ENCODE measurements at regions not wholly inside any gene's neighbourhood (a gene's known extent, or its start where the extent isn't known, plus 50 kb on each side); places are given as distances from the start of the nearest gene placed in this dataset.
A peak's percentile ranks its signal among the peaks of the same experiment; 100 is the strongest.

DNA sequence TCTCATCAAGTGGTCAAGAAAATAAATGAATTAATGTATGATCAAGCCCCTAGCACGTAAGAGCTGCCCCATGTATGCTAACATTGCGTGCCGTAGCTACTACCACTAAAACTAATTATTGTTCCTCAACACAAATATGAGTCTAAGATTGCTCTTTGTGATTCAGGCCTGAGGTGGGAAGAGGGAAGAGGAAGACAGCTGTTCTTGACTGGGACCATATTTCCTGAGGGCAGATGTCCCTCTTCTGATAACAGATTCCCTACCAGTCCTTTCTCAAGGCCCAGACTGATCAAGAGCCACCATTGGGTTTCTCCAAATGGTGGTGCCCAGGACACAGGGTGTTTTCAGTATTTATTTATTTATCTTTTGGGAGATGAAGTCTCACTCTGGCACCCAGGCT, 87.2 kb upstream of the CADM1 start:
- peaks cover 0 to 3% (median 2%) of the 10 kb centered on the region in 3 donors for H3K27me3 Mint-ChIP-seq (ENCODE audit: low read depth in 3 of 3)
- WGBS (ENCODE audit: insufficient coverage): no CpG with 5 or more reads among the region's 3 CpGs
- no peaks in the 10 kb centered on the region for H3K79me2 ChIP-seq (ENCODE audit: insufficient read depth, low read length)
- no peaks in the 10 kb centered on the region for H3K4me1 Mint-ChIP-seq
- H3K4me1 ChIP-seq (ENCODE audit: control insufficient read depth in 1 of 2, insufficient read depth in 2 of 2, low read length in 2 of 2): no peaks in the 10 kb centered on the region
- peaks cover 0 to 5% of the 10 kb centered on the region in 2 donors for H3K9me3 ChIP-seq (replicated peaks in 1 of 2; ENCODE audit: control insufficient read depth in 1 of 2, insufficient read depth in 1 of 2, low read length in 2 of 2)
- peaks cover 8 to 23% (median 19%) of the 10 kb centered on the region in 7 donors for H3K9me3 Mint-ChIP-seq
- H4K20me1 ChIP-seq (ENCODE audit: insufficient read depth, low read length): no peaks in the 10 kb centered on the region
- no peak overlapping the region for H3K27ac ChIP-seq (ENCODE audit: low read depth in 1 of 2, low read length in 2 of 2)
- H2AFZ ChIP-seq (ENCODE audit: insufficient read depth, low read depth, low read length, poor library complexity, severe bottlenecking): no peak overlapping the region
- TF ChIP-seq, protein P1, sequence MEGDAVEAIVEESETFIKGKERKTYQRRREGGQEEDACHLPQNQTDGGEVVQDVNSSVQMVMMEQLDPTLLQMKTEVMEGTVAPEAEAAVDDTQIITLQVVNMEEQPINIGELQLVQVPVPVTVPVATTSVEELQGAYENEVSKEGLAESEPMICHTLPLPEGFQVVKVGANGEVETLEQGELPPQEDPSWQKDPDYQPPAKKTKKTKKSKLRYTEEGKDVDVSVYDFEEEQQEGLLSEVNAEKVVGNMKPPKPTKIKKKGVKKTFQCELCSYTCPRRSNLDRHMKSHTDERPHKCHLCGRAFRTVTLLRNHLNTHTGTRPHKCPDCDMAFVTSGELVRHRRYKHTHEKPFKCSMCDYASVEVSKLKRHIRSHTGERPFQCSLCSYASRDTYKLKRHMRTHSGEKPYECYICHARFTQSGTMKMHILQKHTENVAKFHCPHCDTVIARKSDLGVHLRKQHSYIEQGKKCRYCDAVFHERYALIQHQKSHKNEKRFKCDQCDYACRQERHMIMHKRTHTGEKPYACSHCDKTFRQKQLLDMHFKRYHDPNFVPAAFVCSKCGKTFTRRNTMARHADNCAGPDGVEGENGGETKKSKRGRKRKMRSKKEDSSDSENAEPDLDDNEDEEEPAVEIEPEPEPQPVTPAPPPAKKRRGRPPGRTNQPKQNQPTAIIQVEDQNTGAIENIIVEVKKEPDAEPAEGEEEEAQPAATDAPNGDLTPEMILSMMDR (IDR thresholded peaks at IDR 0.05): no peak
- no peaks in the 10 kb centered on the region for H3K36me3 Mint-ChIP-seq
- H3K4me3 Mint-ChIP-seq: no peak overlapping the region
- intact Hi-C loops (cut with micrococcal nuclease): no loop called here
- no peak overlapping the region for H3K27ac Mint-ChIP-seq
- no peak overlapping the region for H3K4me2 ChIP-seq (replicated peaks; ENCODE audit: extremely low read depth, low read length, poor library complexity, severe bottlenecking)
- no peak for DNase-seq
- no peak overlapping the region for H3K9ac ChIP-seq (ENCODE audit: insufficient read depth, low read length, poor library complexity, severe bottlenecking)
- no peaks in the 10 kb centered on the region for H3K27me3 ChIP-seq (ENCODE audit: control insufficient read depth in 2 of 2, insufficient read depth in 2 of 2, low read length in 2 of 2)
- H3K4me3 ChIP-seq (replicated peaks in 1 of 3; ENCODE audit: low read depth in 2 of 3, low read length in 3 of 3): no peak overlapping the region
- H3K36me3 ChIP-seq (replicated peaks in 1 of 2; ENCODE audit: control insufficient read depth in 1 of 2, insufficient read depth in 2 of 2, low read length in 2 of 2): no peaks in the 10 kb centered on the region

DNA sequence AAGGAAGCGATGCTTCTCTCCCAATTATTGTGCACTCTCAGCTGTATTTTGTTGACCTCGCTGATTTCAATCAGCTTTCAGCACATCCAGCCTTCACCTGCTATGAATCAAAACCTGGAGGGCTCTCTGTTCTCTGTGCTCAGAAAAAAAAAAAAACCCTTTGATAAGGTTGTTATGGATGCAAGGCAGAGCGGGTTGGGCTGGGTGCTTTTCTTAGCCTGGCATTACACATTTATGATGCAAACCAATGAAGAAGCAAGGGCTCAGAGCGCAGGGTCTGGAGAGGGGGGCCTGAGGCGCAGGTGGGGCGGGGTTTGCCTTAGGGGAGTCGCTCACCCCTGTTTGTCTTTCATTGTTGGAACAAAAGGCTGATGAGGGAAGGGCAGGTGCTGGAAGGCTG, 86.0 kb upstream of the CADM1 start:
- 91% methylated on average over 4 of the region's 7 CpGs for WGBS (ENCODE audit: insufficient coverage)
- H2AFZ ChIP-seq (ENCODE audit: insufficient read depth, low read depth, low read length, poor library complexity, severe bottlenecking): no peak overlapping the region
- H3K27ac Mint-ChIP-seq: peak overlapping the region in 1 of 7 donors; percentile 41
- no peak for DNase-seq
- no peak overlapping the region for H3K4me3 ChIP-seq (replicated peaks in 1 of 3; ENCODE audit: low read depth in 2 of 3, low read length in 3 of 3)
- H4K20me1 ChIP-seq (ENCODE audit: insufficient read depth, low read length): no peaks in the 10 kb centered on the region
- H3K36me3 ChIP-seq (replicated peaks in 1 of 2; ENCODE audit: control insufficient read depth in 1 of 2, insufficient read depth in 2 of 2, low read length in 2 of 2): no peaks in the 10 kb centered on the region
- H3K79me2 ChIP-seq (ENCODE audit: insufficient read depth, low read length): no peaks in the 10 kb centered on the region
- H3K27ac ChIP-seq (ENCODE audit: low read depth in 1 of 2, low read length in 2 of 2): no peak overlapping the region
- H3K4me1 ChIP-seq (ENCODE audit: control insufficient read depth in 1 of 2, insufficient read depth in 2 of 2, low read length in 2 of 2): no peaks in the 10 kb centered on the region
- no peak overlapping the region for H3K9ac ChIP-seq (ENCODE audit: insufficient read depth, low read length, poor library complexity, severe bottlenecking)
- intact Hi-C loops (cut with micrococcal nuclease): no loop called here
- H3K9me3 ChIP-seq (replicated peaks in 1 of 2; ENCODE audit: control insufficient read depth in 1 of 2, insufficient read depth in 1 of 2, low read length in 2 of 2): peaks cover 0 to 5% of the 10 kb centered on the region in 2 donors
- H3K27me3 Mint-ChIP-seq (ENCODE audit: low read depth in 3 of 3): peaks cover 0 to under 1% (median 0%) of the 10 kb centered on the region in 3 donors
- H3K4me1 Mint-ChIP-seq: no peaks in the 10 kb centered on the region
- H3K4me3 Mint-ChIP-seq: no peak overlapping the region
- H3K4me2 ChIP-seq (replicated peaks; ENCODE audit: extremely low read depth, low read length, poor library complexity, severe bottlenecking): no peak overlapping the region
- TF ChIP-seq, protein P1 (IDR thresholded peaks at IDR 0.05): no peak
- peaks cover 8 to 23% (median 19%) of the 10 kb centered on the region in 7 donors for H3K9me3 Mint-ChIP-seq
- no peaks in the 10 kb centered on the region for H3K36me3 Mint-ChIP-seq
- no peaks in the 10 kb centered on the region for H3K27me3 ChIP-seq (ENCODE audit: control insufficient read depth in 2 of 2, insufficient read depth in 2 of 2, low read length in 2 of 2)

All from CD14-positive monocyte (primary cell).